B cell (primary cell): ENCODE measurements at regions not wholly inside any gene's neighbourhood (a gene's known extent, or its start where the extent isn't known, plus 50 kb on each side); places are given as distances from the start of the nearest gene placed in this dataset.
"Not testable (repeated sequence)": the region's sequence is repeated elsewhere in the genome, so short reads cannot be mapped to it uniquely, and the experiment has no call there.

ENCODE experiments used
- ATAC-seq: fragments of 200-7000 bp; cut with Tn5 transposase; one replicate; pipeline ENCODE4 v1.10.0; 2021; ENCODE audit warnings: low read depth, mild to moderate bottlenecking, moderate number of reproducible peaks, moderate library complexity
- CTCF ChIA-PET: fragments of 350-600 bp; sonication (Branson Sonifier 250); formaldehyde crosslinking; loops from one replicate; lab custom pipeline; 2021; ENCODE audit warnings: antibody characterized with exemption, inconsistent platforms; lab: Charles Lee
- POLR2A ChIA-PET: fragments of 350-600 bp; sonication (Branson Sonifier 250); formaldehyde crosslinking; loops from one replicate; lab custom pipeline; 2021; ENCODE audit warnings: antibody characterized with exemption; lab: Charles Lee
- DNase-seq: peaks from one replicate; pipeline ENCODE4 v3.0.0; 2013
- H2AFZ ChIP-seq: 2 replicates; pipeline ENCODE4 v1.6.1; 2012; ENCODE audit warnings: mild to moderate bottlenecking, low read depth, low read length; ENCODE audit not compliant: insufficient read depth, poor library complexity, severe bottlenecking
- H3K27ac ChIP-seq, 2 donors: 1 replicate in 1 of 2; 2 replicates in 1 of 2; pipeline ENCODE4 v1.5.1; 2012 to 2013; ENCODE audit warnings: low read length in 2 of 2, mild to moderate bottlenecking in 2 of 2, moderate library complexity in 1 of 2
- H3K27me3 ChIP-seq, 4 experiments: fragments of 200-600 bp in 1 of 4; sonication (generic) in 1 of 4; replicated peaks in 1 of 4; 1 replicate in 2 of 4; 2 replicates in 2 of 4; pipeline versions ENCODE4 v1.6.1 to v1.7.0; 2013 to 2016; ENCODE audit warnings: low read length in 3 of 4, mild to moderate bottlenecking in 2 of 4, mixed read lengths in 1 of 4, moderate library complexity in 1 of 4; ENCODE audit not compliant: insufficient read depth in 4 of 4, control insufficient read depth in 3 of 4; ENCODE audit errors: control extremely low read depth in 1 of 4
- H3K36me3 ChIP-seq, 2 experiments: replicated peaks in 1 of 2; 1 replicate in 1 of 2; 2 replicates in 1 of 2; pipeline versions ENCODE4 v1.6.1 to v1.7.1; 2013; ENCODE audit warnings: low read length in 1 of 2; ENCODE audit not compliant: insufficient read depth in 2 of 2, control insufficient read depth in 1 of 2; ENCODE audit errors: control extremely low read depth in 1 of 2, extremely low read depth in 1 of 2
- H3K4me1 ChIP-seq, 2 donors: fragments of 200-600 bp in 1 of 2; sonication (generic) in 1 of 2; 1 replicate in 1 of 2; 2 replicates in 1 of 2; pipeline versions ENCODE4 v1.5.1 to v1.6.1; 2013 to 2017; ENCODE audit warnings: low read length in 2 of 2; ENCODE audit not compliant: control insufficient read depth in 2 of 2, insufficient read depth in 2 of 2
- H3K4me2 ChIP-seq: replicated peaks from 2 replicates; pipeline ENCODE3; 2012; ENCODE audit warnings: mild to moderate bottlenecking, low read depth, low read length; ENCODE audit not compliant: poor library complexity, severe bottlenecking
- H3K4me3 ChIP-seq, 5 experiments: fragments of 200-600 bp in 1 of 5; sonication (generic) in 1 of 5; 1 replicate in 3 of 5; 2 replicates in 2 of 5; pipeline versions ENCODE4 v1.5.1 to v1.7.0; 2011 to 2016; ENCODE audit warnings: low read length in 4 of 5, mild to moderate bottlenecking in 4 of 5, low read depth in 2 of 5, control low read depth in 1 of 5, moderate library complexity in 1 of 5; ENCODE audit not compliant: insufficient read depth in 1 of 5; ENCODE audit errors: control extremely low read depth in 1 of 5, extremely low read depth in 1 of 5
- H3K79me2 ChIP-seq: fragments of 200-600 bp; sonication (generic); one replicate; pipeline ENCODE4 v1.6.0; 2016; ENCODE audit warnings: low read length; ENCODE audit not compliant: control insufficient read depth, insufficient read depth
- H3K9ac ChIP-seq: fragments of 200-600 bp; sonication (generic); 2 replicates; pipeline ENCODE4 v1.6.1; 2017; ENCODE audit warnings: mild to moderate bottlenecking, low read length, moderate library complexity
- H3K9me3 ChIP-seq, 3 donors: one replicate each; pipeline versions ENCODE4 v1.6.1 to v1.7.1; 2013; ENCODE audit warnings: low read length in 2 of 3; ENCODE audit not compliant: control insufficient read depth in 2 of 3, insufficient read depth in 1 of 3; ENCODE audit errors: control extremely low read depth in 1 of 3
- H4K20me1 ChIP-seq: 2 replicates; pipeline ENCODE4 v1.6.0; 2012; ENCODE audit warnings: mild to moderate bottlenecking, low read length; ENCODE audit not compliant: insufficient read depth, control insufficient read depth, poor library complexity, severe bottlenecking
- H3K27ac Mint-ChIP-seq: one replicate; pipeline ENCODE4 v1.8.0; 2021; ENCODE audit warnings: mixed read lengths
- H3K27me3 Mint-ChIP-seq: one replicate; pipeline ENCODE4 v1.8.0; 2021; ENCODE audit warnings: mixed read lengths
- H3K4me1 Mint-ChIP-seq: one replicate; pipeline ENCODE4 v1.8.0; 2021; ENCODE audit warnings: mixed read lengths
- H3K4me3 Mint-ChIP-seq: one replicate; pipeline ENCODE4 v1.8.0; 2021; ENCODE audit warnings: mixed read lengths
- H3K9me3 Mint-ChIP-seq: one replicate; pipeline ENCODE4 v1.8.0; 2022; ENCODE audit warnings: mixed read lengths; ENCODE audit not compliant: insufficient read depth
- EZH2 ChIP-seq: IDR thresholded peaks from 2 replicates; pipeline ENCODE4 v1.6.1; 2012; ENCODE audit warnings: borderline replicate concordance, low read depth, mild to moderate bottlenecking, moderate library complexity, low read length; ENCODE audit not compliant: insufficient read depth, poor library complexity, severe bottlenecking
- WGBS: methylation state at CpG from one replicate; pipeline ENCODE4 v1.1.5; 2013; ENCODE audit warnings: missing lambda C conversion rate; ENCODE audit not compliant: insufficient coverage; 5-methylcytosine and 5-hydroxymethylcytosine counted together
- intact Hi-C: fragments of 100-400 bp; cut with micrococcal nuclease; formaldehyde crosslinking; loops from one replicate; pipeline ENCODE4 v1.10.0; 2022
- TF ChIP-seq, protein P1 (sequence below): fragments of 200-600 bp; IDR thresholded peaks from one replicate; pipeline ENCODE4 v1.8.0; 2022; ENCODE audit warnings: antibody characterized with exemption, mild to moderate bottlenecking

- Histone ChIP-seq H3K9me3 (peaks cover 0 to 7% (median 0%) of the 10 kb centered on the region in 3 donors), H3K4me3 (no peak overlapping the region), H3K27ac (no peak overlapping the region), H3K9ac (no peak overlapping the region), H3K4me1 (no peaks in the 10 kb centered on the region), H3K27me3 (no peaks in the 10 kb centered on the region), H3K36me3 (no peaks in the 10 kb centered on the region), H3K79me2 (no peaks in the 10 kb centered on the region), H3K4me2 (no peak overlapping the region), H4K20me1 (no peaks in the 10 kb centered on the region), H2AFZ (no peak overlapping the region)
- TF ChIP-seq EZH2 = no peak
- TF ChIP-seq, protein P1, sequence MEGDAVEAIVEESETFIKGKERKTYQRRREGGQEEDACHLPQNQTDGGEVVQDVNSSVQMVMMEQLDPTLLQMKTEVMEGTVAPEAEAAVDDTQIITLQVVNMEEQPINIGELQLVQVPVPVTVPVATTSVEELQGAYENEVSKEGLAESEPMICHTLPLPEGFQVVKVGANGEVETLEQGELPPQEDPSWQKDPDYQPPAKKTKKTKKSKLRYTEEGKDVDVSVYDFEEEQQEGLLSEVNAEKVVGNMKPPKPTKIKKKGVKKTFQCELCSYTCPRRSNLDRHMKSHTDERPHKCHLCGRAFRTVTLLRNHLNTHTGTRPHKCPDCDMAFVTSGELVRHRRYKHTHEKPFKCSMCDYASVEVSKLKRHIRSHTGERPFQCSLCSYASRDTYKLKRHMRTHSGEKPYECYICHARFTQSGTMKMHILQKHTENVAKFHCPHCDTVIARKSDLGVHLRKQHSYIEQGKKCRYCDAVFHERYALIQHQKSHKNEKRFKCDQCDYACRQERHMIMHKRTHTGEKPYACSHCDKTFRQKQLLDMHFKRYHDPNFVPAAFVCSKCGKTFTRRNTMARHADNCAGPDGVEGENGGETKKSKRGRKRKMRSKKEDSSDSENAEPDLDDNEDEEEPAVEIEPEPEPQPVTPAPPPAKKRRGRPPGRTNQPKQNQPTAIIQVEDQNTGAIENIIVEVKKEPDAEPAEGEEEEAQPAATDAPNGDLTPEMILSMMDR = no peak
- Mint-ChIP-seq H3K4me1 (no peaks in the 10 kb centered on the region), H3K27ac (no peak overlapping the region), H3K27me3 (no peaks in the 10 kb centered on the region), H3K4me3 (no peak overlapping the region), H3K9me3 (no peaks in the 10 kb centered on the region)
- ATAC-seq (no peak), DNase-seq (no peak)
- intact Hi-C loops = no loop called here
- POLR2A ChIA-PET = no interaction called here
- CTCF ChIA-PET = no interaction called here
- no CpG with 5 or more reads among the region's 3 CpGs for WGBS
These were observed 791.7 kb downstream of the METTL4 start for GRCh38 chr18:1779587-1779986.

GRCh38 chr18:1784113-1784512 lies 787.2 kb downstream of the METTL4 start:
- H3K9me3 ChIP-seq = peaks cover 0 to 8% (median 0%) of the 10 kb centered on the region in 3 donors
- no peak overlapping the region for H2AFZ ChIP-seq
- peaks cover 5% of the 10 kb centered on the region for H3K9me3 Mint-ChIP-seq
- H3K27me3 Mint-ChIP-seq = no peaks in the 10 kb centered on the region
- H3K4me1 ChIP-seq = no peaks in the 10 kb centered on the region
- H3K27ac ChIP-seq = no peak overlapping the region
- ChIA-PET CTCF (no interaction called here), POLR2A (no interaction called here)
- H3K27me3 ChIP-seq = no peaks in the 10 kb centered on the region
- no peak overlapping the region for H3K4me3 ChIP-seq
- no peak overlapping the region for H3K9ac ChIP-seq
- H3K27ac Mint-ChIP-seq = no peak overlapping the region
- intact Hi-C loops = no loop called here
- 91% methylated on average over 5 of the region's 5 CpGs for WGBS
- no peaks in the 10 kb centered on the region for H4K20me1 ChIP-seq
- no peak overlapping the region for H3K4me2 ChIP-seq
- no peak overlapping the region for H3K4me3 Mint-ChIP-seq
- H3K36me3 ChIP-seq = no peaks in the 10 kb centered on the region
- H3K4me1 Mint-ChIP-seq = no peaks in the 10 kb centered on the region
- H3K79me2 ChIP-seq = no peaks in the 10 kb centered on the region
- ATAC-seq (no peak), DNase-seq (no peak)
- TF ChIP-seq, protein P1 = no peak
- TF ChIP-seq EZH2 = no peak

- CTCF ChIA-PET, ATAC-seq, H3K4me1 Mint-ChIP-seq, H3K4me3 ChIP-seq, H3K27me3 Mint-ChIP-seq, H4K20me1 ChIP-seq, H3K79me2 ChIP-seq, H3K27ac Mint-ChIP-seq, H3K9me3 ChIP-seq, H3K27me3 ChIP-seq, DNase-seq, intact Hi-C loops, POLR2A ChIA-PET, H3K9me3 Mint-ChIP-seq, H3K9ac ChIP-seq, H3K4me1 ChIP-seq, H3K4me2 ChIP-seq, H3K36me3 ChIP-seq, H2AFZ ChIP-seq, H3K4me3 Mint-ChIP-seq, H3K27ac ChIP-seq: not testable (repeated sequence)
- 77% methylated on average over 3 of the region's 4 CpGs for WGBS
These were observed 785.3 kb downstream of the METTL4 start for GRCh38 chr18:1785980-1786379.
